HG02852 (cell line): ENCODE measurements at regions not wholly inside any gene's neighbourhood (a gene's known extent, or its start where the extent isn't known, plus 50 kb on each side); places are given as distances from the start of the nearest gene placed in this dataset.
"Not testable (repeated sequence)": the region's sequence is repeated elsewhere in the genome, so short reads cannot be mapped to it uniquely, and the experiment has no call there.

Experiments used
- ATAC-seq: cut with Tn5 transposase; IDR thresholded peaks from one replicate; pipeline ENCODE4 v1.9.1; 2021; ENCODE audit warnings: mild to moderate bottlenecking, moderate library complexity; ENCODE audit not compliant: unreplicated experiment

- ATAC-seq: not testable (repeated sequence)
These were observed 126.3 kb upstream of the CAV2 start for GRCh38 chr7:116373229-116373628.

GRCh38 chr7:116377721-116378120 lies 121.8 kb upstream of the CAV2 start:
- no peak for ATAC-seq

DNA sequence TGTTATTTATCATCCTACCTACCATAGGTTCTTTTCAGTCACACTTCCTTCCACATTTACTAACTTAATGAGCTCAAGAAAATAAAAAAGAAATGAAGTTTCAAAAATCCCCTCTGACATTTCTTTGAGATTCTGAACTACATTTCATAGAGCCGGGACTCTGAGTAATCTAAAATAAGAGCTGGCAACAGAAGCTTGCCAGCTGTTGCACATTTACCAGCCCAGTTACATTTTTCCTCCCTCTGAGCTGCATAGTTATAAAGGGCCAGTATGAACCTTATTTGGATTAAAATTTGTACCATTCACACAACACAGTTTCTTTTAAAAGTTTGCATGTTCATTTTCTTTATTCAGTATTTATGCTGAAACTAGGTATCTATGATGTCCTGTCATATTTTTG lies 119.5 kb upstream of the CAV2 start:
- ATAC-seq: no peak

GRCh38 chr7:116382375-116382774 lies 117.2 kb upstream of the CAV2 start:
- ATAC-seq: no peak

DNA sequence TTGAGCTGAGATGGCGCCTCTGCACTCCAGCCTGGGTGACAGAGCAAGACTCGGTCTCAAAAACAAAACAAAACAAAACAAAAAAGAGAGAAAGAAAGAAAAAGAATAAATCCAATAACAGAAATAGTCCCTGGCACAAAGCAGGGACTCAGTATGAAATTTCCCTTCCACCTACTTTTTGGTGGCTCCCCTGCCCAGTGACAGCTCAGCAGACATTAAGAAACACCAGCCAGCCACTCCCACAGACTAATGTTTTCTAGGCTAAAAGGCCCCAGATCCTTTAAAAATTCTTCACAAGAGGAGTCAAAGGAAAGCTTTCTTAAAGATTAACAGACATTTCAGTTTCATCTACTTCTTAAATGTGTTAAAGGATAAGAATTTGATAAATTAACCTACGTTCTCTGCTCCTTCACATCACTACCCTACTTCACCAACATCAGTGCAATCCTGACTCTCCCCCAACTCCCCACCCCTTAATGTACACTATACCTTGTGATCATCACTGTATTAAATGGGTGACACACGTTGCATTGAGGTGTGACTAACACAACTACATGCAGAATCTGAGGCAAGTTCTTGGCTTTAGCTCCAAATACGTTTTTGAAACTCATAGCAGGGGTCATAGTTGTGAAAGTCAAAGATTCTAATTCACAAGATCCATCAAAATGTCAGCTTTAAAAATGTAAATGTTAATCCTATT lies 114.5 kb upstream of the CAV2 start:
- no peak for ATAC-seq

DNA sequence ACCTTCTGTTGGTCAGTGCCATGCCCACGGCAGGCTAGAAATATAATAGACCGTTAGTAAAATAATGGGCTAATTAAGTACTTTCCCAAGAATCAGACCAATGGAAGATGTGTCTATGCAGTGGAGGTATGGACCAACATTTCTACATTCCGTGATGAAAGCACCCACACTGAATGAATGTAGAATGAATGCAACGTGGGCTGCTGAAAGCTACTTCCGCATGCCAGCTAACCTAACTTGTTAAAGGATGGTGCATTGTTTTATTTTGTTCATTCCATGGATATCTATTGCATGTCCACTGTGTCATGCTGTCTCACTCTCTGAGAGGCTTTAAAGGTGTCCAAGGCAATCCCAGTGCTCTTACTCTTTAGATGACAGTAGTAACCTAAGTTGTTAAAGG lies 112.9 kb upstream of the CAV2 start:
- no peak for ATAC-seq

GRCh38 chr7:116390363-116390762 lies 109.2 kb upstream of the CAV2 start:
- no peak for ATAC-seq

DNA sequence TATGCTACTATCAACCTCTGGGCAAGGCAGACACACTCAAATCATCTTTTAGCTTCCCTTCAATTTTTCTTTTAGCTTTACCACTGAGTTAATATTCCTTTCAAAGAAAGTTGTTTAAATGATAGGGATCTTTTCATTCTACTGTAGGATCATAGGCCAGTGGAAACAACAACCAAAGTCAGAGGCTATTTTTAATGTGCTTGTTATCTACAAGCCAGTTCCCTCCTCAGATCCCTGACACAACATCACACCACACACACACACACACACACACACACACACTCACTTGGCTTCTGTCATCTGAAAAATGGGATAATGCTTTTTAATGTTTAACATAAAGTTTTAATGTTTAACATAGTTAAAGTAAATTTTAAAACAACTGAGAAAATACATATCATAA lies 106.7 kb upstream of the CAV2 start:
- ATAC-seq: no peak

- no peak for ATAC-seq
These were observed 105.9 kb upstream of the CAV2 start for GRCh38 chr7:116393654-116394053.

DNA sequence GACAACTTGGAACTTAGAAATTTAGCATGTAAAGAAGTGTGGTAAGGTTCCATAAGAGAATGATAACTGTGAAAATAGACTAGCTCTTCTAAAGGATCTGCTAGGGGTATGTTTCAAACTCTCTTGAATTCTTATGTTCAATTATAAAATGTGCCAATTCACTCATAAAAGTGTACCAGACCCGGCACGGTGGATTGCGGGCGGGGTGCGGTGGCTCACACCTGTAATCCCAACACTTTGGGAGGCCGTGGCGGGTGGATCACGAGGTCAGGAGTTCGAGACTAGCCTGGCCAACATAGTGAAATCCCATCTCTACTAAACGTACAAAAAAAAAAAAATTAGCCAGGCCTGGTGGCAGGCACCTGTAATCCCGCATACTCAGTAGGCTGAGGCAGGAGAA lies 105.4 kb upstream of the CAV2 start:
- no peak for ATAC-seq

DNA sequence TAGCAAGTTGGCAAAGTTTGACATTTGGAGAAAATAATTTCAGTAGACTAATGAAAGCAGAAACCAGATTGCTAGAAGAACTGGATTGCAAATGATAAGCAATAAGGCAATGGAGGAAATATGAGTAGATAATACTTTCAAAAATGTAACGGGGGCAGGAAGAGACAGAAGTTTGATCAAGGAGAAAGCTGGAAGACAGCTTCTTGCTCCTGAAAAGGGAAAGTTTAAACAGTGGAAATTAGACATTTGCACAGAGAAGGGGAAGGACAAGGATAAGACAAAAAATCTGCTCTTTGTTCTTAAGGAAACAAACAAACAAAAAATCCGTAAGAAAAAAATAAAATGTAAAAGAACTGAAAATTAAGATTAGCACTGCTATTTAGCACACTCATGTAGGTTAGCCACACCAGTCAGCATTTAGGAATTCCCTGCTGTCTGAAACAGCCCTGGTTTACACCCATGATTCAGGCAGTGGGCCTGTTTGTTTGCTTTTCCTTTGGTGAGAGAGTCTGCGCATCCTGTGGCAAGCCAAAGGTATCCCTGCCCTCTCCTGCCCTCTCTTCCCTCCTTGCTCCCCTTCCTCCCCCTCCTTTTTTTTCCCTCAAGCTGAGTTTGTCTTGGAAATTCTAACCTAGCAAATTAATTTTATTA lies 104.3 kb upstream of the CAV2 start:
- no peak for ATAC-seq

- no peak for ATAC-seq
These were observed 100.9 kb upstream of the CAV2 start for GRCh38 chr7:116398672-116399071.

DNA sequence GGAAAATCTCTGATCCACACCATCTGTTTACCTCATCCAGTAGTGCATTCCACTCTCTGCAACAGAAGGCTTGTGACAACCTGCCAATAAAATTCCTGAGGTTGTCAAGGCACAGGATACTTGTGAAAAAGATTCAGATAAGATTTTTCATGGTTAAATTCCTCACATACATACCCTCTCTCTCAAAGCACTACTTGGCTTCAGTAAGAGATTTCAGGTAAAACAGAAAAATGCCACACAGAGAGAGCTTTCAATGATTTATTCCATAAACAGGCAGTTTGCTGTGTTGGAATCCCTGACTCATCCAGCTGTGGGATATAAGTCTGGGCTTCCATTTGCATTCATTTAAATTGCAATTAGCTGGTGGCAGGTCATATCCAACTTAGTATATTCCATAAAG lies 99.7 kb upstream of the CAV2 start:
- no peak for ATAC-seq

DNA sequence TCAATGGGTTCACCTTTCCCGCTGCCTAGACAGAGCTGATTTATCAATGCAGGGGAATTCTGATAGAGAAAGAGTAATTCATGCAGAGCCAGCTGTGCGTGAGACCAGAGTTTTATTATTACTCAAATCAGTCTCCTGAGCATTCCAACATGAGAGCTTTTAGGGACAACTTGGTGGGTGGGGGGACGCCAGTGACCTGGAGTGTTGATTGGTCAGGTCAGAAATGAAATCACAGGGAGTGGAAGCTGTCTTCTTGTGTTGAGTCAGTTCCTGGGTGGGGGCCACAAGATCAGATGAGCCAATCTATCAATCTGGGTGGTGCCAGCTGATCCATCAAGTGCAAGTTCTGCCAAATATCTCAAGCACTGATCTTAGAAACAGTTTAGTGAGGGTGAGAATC lies 99.0 kb upstream of the CAV2 start:
- ATAC-seq: no peak

GRCh38 chr7:116401711-116402110 lies 97.8 kb upstream of the CAV2 start:
- no peak for ATAC-seq

DNA sequence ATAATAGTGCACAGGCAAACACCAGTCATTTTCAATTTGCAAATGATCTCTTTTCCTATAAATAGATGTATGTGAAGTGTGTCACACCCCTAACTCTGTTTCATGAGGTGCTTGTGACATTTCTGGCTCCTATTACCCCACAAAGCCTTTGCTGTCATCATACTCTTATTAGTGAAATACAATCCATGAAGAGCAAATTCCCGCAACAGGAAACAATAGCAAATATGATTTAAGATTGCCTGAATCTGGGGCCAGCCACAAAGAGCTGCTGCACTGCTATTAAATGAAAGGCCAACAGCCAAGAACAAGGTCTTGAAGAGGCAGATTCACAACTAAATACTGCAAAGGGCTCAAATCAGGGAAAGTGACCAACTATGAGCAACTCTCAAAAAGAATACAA lies 96.3 kb upstream of the CAV2 start:
- ATAC-seq: no peak

- ATAC-seq: no peak
These were observed 95.1 kb upstream of the CAV2 start for GRCh38 chr7:116404389-116404788.

GRCh38 chr7:116405810-116406209 lies 93.7 kb upstream of the CAV2 start:
- no peak for ATAC-seq

DNA sequence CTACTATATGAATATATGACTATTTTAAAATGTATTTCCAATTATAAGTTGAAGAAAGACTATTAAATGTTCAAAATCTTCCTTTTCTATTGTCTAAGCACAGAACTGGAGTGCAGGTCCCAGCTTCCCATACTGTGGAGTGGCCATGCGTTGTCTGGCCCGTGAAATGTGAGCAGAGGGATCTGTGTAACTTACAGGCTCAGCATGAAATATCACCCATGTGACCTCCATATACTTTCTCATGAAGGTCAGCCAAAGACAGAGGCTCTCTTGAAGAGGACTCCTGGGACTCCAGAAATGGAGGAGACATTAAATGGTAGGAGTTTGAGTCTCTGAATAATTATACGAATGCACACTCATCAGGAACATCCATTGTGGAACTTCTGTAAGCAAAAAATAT lies 92.4 kb upstream of the CAV2 start:
- no peak for ATAC-seq

GRCh38 chr7:116408166-116408565 lies 91.4 kb upstream of the CAV2 start:
- ATAC-seq: no peak

GRCh38 chr7:116408831-116409453 lies 90.6 kb upstream of the CAV2 start:
- ATAC-seq: not testable (repeated sequence)

GRCh38 chr7:116410694-116411093 lies 88.8 kb upstream of the CAV2 start:
- not testable (repeated sequence) for ATAC-seq
